Upper lobe of left lung (tissue), 6 donors: ENCODE measurements at regions not wholly inside any gene's neighbourhood (a gene's known extent, or its start where the extent isn't known, plus 50 kb on each side); places are given as distances from the start of the nearest gene placed in this dataset.
A peak's percentile ranks its signal among the peaks of the same experiment; 100 is the strongest.
"Not testable (repeated sequence)": the region's sequence is repeated elsewhere in the genome, so short reads cannot be mapped to it uniquely, and the experiment has no call there.

ENCODE experiments used
- ATAC-seq, 2 donors: fragments of 200-7000 bp; cut with Tn5 transposase; one replicate each; pipeline ENCODE4 v1.9.1; 2022; ENCODE audit warnings: mild to moderate bottlenecking in 2 of 2, moderate library complexity in 2 of 2; ENCODE audit not compliant: low FRiP score in 2 of 2
- DNase-seq, 2 donors: peaks; one replicate each; pipeline ENCODE4 v3.0.0-alpha.2; 2019 to 2020
- H3K27ac ChIP-seq, 4 donors: fragments of 200-600 bp; sonication (generic); one replicate each; pipeline ENCODE4 v1.5.1; 2016 to 2019
- H3K27me3 ChIP-seq, 4 donors: fragments of 200-600 bp; sonication (generic); one replicate each; pipeline ENCODE4 v1.5.1; 2017 to 2019
- H3K36me3 ChIP-seq, 4 donors: fragments of 200-600 bp; sonication (generic); one replicate each; pipeline ENCODE4 v1.5.1; 2016 to 2019
- H3K4me1 ChIP-seq, 4 donors: fragments of 200-600 bp; sonication (generic); one replicate each; pipeline ENCODE4 v1.5.1; 2018 to 2019
- H3K4me3 ChIP-seq, 4 donors: fragments of 200-600 bp; sonication (generic); one replicate each; pipeline ENCODE4 v1.5.1; 2017 to 2019; ENCODE audit warnings: mild to moderate bottlenecking in 2 of 4, moderate library complexity in 1 of 4
- H3K9me3 ChIP-seq, 4 donors: fragments of 200-600 bp; sonication (generic); one replicate each; pipeline ENCODE4 v1.5.1; 2018 to 2019
- CTCF ChIP-seq, 6 experiments: fragments of 450-650 bp in 4 of 6; fragments of 200-600 bp in 2 of 6; sonication (generic) in 2 of 6; IDR thresholded peaks; one replicate each; pipeline ENCODE4 v1.5.1; 2016 to 2019; ENCODE audit warnings: antibody characterized with exemption in 6 of 6
- EP300 ChIP-seq, 4 donors: sonication (generic); formaldehyde crosslinking; IDR thresholded peaks; one replicate each; pipeline ENCODE4 v1.5.1; 2017; ENCODE audit warnings: antibody characterized with exemption in 4 of 4, control low read depth in 2 of 4
- POLR2A ChIP-seq, 4 donors: fragments of 450-650 bp; IDR thresholded peaks; one replicate each; pipeline ENCODE4 v1.5.1; 2016 to 2017; ENCODE audit warnings: antibody characterized with exemption in 4 of 4, mild to moderate bottlenecking in 2 of 4
- POLR2AphosphoS5 ChIP-seq, 2 donors: sonication (generic); formaldehyde crosslinking; IDR thresholded peaks; one replicate each; pipeline ENCODE4 v1.5.1; 2017; ENCODE audit warnings: antibody characterized with exemption in 2 of 2
- WGBS, 2 donors: methylation state at CpG; one replicate each; pipeline ENCODE4 v1.1.5; 2017 to 2018; 5-methylcytosine and 5-hydroxymethylcytosine counted together
- donor health status: DM: no; HTN: no; CAD: no; lungs with moderate emphysema.
- donor health status: DM: no; HTN: yes; CAD: no; lungs with severe emphysema.

DNA sequence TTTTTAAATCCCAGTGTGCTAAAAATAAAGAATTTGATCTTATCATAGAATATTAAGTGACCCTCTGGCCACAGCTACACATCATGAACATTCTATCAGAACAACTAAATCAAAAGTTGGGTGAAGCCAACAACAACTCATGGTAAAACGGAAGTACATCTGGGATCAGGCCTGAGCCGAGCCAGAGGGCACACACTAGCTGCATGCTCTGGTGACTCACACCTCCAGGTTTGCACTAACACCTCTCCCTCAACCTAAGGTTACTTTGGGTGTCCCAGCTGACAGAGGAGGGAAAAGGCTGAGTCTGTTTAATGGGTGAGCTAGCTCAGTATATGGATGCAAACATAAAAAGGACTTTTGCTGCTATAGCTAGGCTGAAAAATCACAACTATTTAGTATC, 281.6 kb downstream of the HGF start:
- no peak overlapping the region for H3K27ac ChIP-seq
- no peaks in the 10 kb centered on the region for H3K27me3 ChIP-seq
- DNase-seq: no peak
- no peak overlapping the region for H3K4me3 ChIP-seq
- no peak for TF ChIP-seq POLR2A (IDR thresholded peaks at IDR 0.05)
- no peak for TF ChIP-seq POLR2AphosphoS5 (IDR thresholded peaks at IDR 0.05)
- TF ChIP-seq EP300 (IDR thresholded peaks at IDR 0.05): no peak
- TF ChIP-seq CTCF (IDR thresholded peaks at IDR 0.05): no peak
- no peaks in the 10 kb centered on the region for H3K36me3 ChIP-seq
- H3K4me1 ChIP-seq: no peaks in the 10 kb centered on the region
- no peak for ATAC-seq
- WGBS, 2 donors: 83 to 87% methylated on average over 2 of the region's 2 CpGs
- no peaks in the 10 kb centered on the region for H3K9me3 ChIP-seq

GRCh38 chr7:81487516-81487915, 282.3 kb downstream of the HGF start:
- H3K36me3 ChIP-seq: no peaks in the 10 kb centered on the region
- no peak overlapping the region for H3K27ac ChIP-seq
- ATAC-seq (no peak), DNase-seq (no peak)
- H3K4me1 ChIP-seq: no peaks in the 10 kb centered on the region
- H3K9me3 ChIP-seq: no peaks in the 10 kb centered on the region
- TF ChIP-seq POLR2A (IDR thresholded peaks at IDR 0.05) (no peak), EP300 (IDR thresholded peaks at IDR 0.05) (no peak), CTCF (IDR thresholded peaks at IDR 0.05) (no peak), POLR2AphosphoS5 (IDR thresholded peaks at IDR 0.05) (no peak)
- H3K27me3 ChIP-seq: no peaks in the 10 kb centered on the region
- 50 to 59% methylated on average over 6 of the region's 6 CpGs for WGBS, 2 donors
- no peak overlapping the region for H3K4me3 ChIP-seq

- no peak for DNase-seq
- ATAC-seq: peak; percentile 83 to 96
- Histone ChIP-seq H3K36me3 (no peaks in the 10 kb centered on the region), H3K9me3 (no peaks in the 10 kb centered on the region), H3K4me3 (no peak overlapping the region), H3K4me1 (no peaks in the 10 kb centered on the region), H3K27me3 (no peaks in the 10 kb centered on the region), H3K27ac (no peak overlapping the region)
- WGBS, 2 donors: 49 to 77% methylated on average over 1 to 3 of the region's 3 CpGs
- TF ChIP-seq EP300 (IDR thresholded peaks at IDR 0.05) (no peak), CTCF (IDR thresholded peaks at IDR 0.05) (no peak), POLR2AphosphoS5 (IDR thresholded peaks at IDR 0.05) (no peak), POLR2A (IDR thresholded peaks at IDR 0.05) (no peak)
These were observed 285.6 kb downstream of the HGF start for GRCh38 chr7:81484261-81484660.

DNA sequence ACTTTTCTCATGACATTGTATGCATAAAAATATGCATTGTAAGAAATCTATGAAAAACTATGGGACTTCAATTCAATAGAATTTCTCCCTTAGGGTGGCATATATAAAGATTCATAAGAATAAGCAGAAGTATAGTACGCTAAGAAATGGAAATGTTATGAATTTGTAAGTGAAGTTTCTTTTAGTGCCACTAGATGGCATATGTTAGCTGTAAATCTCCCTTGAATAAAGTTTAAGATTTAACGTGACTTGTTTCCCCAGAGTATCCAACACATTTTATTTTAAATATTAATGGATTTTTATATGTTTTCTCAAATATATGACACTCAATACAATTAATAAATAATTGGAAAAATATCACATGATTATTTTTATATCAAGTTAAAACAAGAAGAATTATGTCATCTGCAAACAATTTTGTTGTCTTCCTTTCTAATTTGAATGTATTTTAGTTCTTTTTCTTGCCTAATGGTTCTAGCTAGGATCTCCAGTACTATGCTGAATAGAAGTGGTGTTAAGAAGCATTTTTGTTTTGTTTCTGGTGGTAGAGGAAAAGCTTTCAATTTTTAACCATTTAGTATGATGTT, 287.2 kb downstream of the HGF start:
- WGBS, 2 donors: 2 to 12% methylated on average over 2 of the region's 2 CpGs
- DNase-seq: no peak
- no peaks in the 10 kb centered on the region for H3K9me3 ChIP-seq
- TF ChIP-seq POLR2A (IDR thresholded peaks at IDR 0.05) (no peak), CTCF (IDR thresholded peaks at IDR 0.05) (peak; percentile 39 to 57 (median 52)), POLR2AphosphoS5 (IDR thresholded peaks at IDR 0.05) (no peak), EP300 (IDR thresholded peaks at IDR 0.05) (no peak)
- no peak overlapping the region for H3K27ac ChIP-seq
- peak in 1 of 2 donors; percentile 70 for ATAC-seq
- no peaks in the 10 kb centered on the region for H3K27me3 ChIP-seq
- H3K4me1 ChIP-seq: peaks cover 0 to 3% (median 0%) of the 10 kb centered on the region in 4 donors
- no peaks in the 10 kb centered on the region for H3K36me3 ChIP-seq
- no peak overlapping the region for H3K4me3 ChIP-seq

GRCh38 chr7:81478664-81479063, 291.2 kb downstream of the HGF start:
- H3K4me3 ChIP-seq: no peak overlapping the region
- ATAC-seq (no peak), DNase-seq (peak in 1 of 2 donors; percentile 71)
- H3K4me1 ChIP-seq: peaks cover 0 to 3% (median 0%) of the 10 kb centered on the region in 4 donors
- H3K27ac ChIP-seq: no peak overlapping the region
- TF ChIP-seq POLR2AphosphoS5 (IDR thresholded peaks at IDR 0.05): no peak
- no peak for TF ChIP-seq CTCF (IDR thresholded peaks at IDR 0.05)
- no peak for TF ChIP-seq EP300 (IDR thresholded peaks at IDR 0.05)
- TF ChIP-seq POLR2A (IDR thresholded peaks at IDR 0.05): no peak
- no peaks in the 10 kb centered on the region for H3K36me3 ChIP-seq
- H3K27me3 ChIP-seq: no peaks in the 10 kb centered on the region
- WGBS, 2 donors: 50 to 54% methylated on average over 1 to 5 of the region's 5 CpGs
- no peaks in the 10 kb centered on the region for H3K9me3 ChIP-seq

DNA sequence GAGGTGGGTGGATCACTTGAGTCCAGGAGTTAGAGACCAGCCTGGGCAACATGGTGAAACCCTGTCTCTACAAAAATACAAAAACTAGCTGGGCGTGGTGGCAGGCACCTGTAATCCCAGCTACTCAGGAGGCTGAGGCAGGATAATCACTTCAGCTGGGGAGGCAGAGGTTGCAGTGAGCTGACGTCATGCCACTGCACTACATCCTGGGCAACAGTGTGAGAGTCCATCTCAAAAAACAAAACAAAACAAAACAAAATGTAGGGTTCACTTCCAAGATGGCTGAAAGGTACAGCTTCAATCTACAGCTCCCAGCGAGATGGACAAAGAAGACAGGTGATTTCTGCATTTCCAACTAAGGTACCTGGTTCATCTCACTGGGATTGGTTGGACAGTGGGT, 291.6 kb downstream of the HGF start:
- H3K36me3 ChIP-seq, H3K4me3 ChIP-seq, H3K27me3 ChIP-seq, DNase-seq, H3K27ac ChIP-seq, H3K4me1 ChIP-seq, H3K9me3 ChIP-seq, ATAC-seq: not testable (repeated sequence)
- WGBS, 2 donors: 73 to 90% methylated on average over 3 of the region's 3 CpGs
